Transverse colon (tissue), 4 donors: ENCODE measurements at regions not wholly inside any gene's neighbourhood (a gene's known extent, or its start where the extent isn't known, plus 50 kb on each side); places are given as distances from the start of the nearest gene placed in this dataset.

Experiments used
- POLR2AphosphoS5 ChIP-seq, 3 donors: sonication (generic); formaldehyde crosslinking; IDR thresholded peaks; one replicate each; pipeline ENCODE4 v1.6.1; 2016; ENCODE audit warnings: antibody characterized with exemption in 3 of 3
- TF ChIP-seq, protein P1 (sequence below), 5 experiments: fragments of 200-600 bp in 3 of 5; fragments of 450-650 bp in 2 of 5; sonication (generic) in 3 of 5; IDR thresholded peaks; 1 replicate in 2 of 5; 2 replicates in 3 of 5; pipeline ENCODE4 v1.5.1; 2016 to 2017; ENCODE audit warnings: antibody characterized with exemption in 5 of 5, inconsistent platforms in 3 of 5, mild to moderate bottlenecking in 2 of 5, moderate library complexity in 1 of 5

DNA sequence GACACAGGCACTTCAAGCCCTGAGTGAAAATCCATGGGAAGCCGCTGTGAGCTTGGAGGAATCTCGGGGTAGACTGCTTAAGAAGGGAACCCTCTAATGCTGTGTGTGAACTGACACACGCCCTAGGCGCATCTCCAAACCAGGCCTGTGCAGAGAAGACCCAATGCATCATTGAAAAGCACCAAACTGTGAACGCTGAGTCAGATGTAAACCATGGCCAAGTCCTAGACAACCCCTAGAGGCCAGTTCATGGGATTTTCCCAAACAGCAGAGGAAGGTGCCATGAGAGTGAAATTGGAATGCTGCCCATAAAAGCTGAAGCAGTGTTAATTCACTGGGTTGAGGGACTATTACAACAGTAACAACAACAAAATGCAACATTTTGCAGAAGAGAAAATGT, 296.5 kb downstream of the SMOC2 start:
- TF ChIP-seq, protein P1, sequence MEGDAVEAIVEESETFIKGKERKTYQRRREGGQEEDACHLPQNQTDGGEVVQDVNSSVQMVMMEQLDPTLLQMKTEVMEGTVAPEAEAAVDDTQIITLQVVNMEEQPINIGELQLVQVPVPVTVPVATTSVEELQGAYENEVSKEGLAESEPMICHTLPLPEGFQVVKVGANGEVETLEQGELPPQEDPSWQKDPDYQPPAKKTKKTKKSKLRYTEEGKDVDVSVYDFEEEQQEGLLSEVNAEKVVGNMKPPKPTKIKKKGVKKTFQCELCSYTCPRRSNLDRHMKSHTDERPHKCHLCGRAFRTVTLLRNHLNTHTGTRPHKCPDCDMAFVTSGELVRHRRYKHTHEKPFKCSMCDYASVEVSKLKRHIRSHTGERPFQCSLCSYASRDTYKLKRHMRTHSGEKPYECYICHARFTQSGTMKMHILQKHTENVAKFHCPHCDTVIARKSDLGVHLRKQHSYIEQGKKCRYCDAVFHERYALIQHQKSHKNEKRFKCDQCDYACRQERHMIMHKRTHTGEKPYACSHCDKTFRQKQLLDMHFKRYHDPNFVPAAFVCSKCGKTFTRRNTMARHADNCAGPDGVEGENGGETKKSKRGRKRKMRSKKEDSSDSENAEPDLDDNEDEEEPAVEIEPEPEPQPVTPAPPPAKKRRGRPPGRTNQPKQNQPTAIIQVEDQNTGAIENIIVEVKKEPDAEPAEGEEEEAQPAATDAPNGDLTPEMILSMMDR (IDR thresholded peaks at IDR 0.05): no peak
- TF ChIP-seq POLR2AphosphoS5 (IDR thresholded peaks at IDR 0.05): no peak
